ENCODE measurements at regions not wholly inside any gene's neighbourhood (a gene's known extent, or its start where the extent isn't known, plus 50 kb on each side); places are given as distances from the start of the nearest gene placed in this dataset.

- H3K4me3 ChIP-seq (replicated peaks; ENCODE audit: low read depth, low read length), result no peak overlapping the region
- no peak for TF ChIP-seq CTCF (IDR thresholded peaks at IDR 0.05; ENCODE audit: low read length, missing control alignments)
- no peak for DNase-seq (ENCODE audit: low read depth)
Observed at GRCh38 chr16:66304151-66304550, 62.3 kb upstream of the CDH5 start.

DNA sequence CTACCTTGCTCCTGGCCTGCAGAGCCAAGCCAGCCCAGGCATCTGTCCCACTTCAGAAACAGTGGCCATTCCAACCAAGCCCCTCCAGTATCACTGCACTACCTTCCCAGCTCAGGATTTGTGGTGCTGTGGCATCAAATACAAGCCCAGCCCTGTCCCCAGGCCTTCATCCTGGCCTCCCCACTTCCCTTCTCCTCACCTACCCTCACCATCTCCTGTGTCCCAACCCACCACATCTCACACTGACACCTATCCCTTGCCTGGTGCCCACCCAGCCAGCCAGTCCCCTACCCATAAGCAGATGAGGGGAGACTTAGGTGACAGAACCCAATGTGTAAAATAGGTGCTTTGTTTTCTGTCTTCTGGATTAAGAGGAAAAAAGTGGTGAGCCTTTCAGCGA is 66.0 kb upstream of the CDH5 start:
- no peak for DNase-seq (ENCODE audit: low read depth)
- H3K4me3 ChIP-seq (replicated peaks; ENCODE audit: low read depth, low read length), result no peak overlapping the region
- no peak for TF ChIP-seq CTCF (IDR thresholded peaks at IDR 0.05; ENCODE audit: low read length, missing control alignments)

DNA sequence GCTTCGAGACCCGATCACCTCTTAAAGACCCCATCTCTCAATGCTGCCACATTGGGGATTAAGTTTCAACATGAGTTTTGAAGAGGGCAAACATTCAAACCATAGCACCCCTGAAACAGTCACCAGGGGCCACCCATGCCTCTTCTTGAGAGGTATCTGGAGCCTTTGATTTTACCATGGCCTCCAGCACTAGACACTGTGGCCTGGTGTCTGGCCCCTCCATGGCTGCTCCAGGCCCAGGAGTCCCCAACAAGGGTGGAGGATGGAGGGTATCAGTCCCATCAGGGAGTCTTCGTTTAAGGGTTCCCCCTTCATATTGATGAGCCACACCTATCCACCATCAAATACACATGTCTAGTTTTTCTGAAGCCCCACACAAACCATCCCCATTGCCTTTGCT is 66.5 kb upstream of the CDH5 start:
- TF ChIP-seq CTCF (IDR thresholded peaks at IDR 0.05; ENCODE audit: low read length, missing control alignments), result no peak
- DNase-seq (ENCODE audit: low read depth), result no peak
- no peak overlapping the region for H3K4me3 ChIP-seq (replicated peaks; ENCODE audit: low read depth, low read length)

DNA sequence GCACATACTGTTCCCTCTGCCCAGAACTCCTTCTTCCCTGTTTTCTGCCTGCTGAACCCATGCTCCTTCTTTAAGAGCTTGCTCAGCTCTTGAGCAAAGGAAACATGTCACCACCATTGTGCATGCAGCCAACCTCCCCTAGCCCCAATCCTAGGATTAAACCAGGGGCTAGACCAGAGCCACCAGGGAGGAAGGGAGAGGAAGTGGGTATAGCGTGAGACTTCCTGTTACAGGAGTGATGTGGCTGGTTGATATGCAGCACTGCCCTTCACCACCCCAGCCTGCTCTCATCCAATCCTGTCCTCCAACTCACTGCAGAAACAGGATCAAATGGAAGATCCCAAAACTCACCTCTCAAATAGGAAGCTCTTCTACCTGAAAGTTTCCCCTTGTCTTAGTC is 67.1 kb upstream of the CDH5 start:
- H3K4me3 ChIP-seq (replicated peaks; ENCODE audit: low read depth, low read length), result no peak overlapping the region
- no peak for TF ChIP-seq CTCF (IDR thresholded peaks at IDR 0.05; ENCODE audit: low read length, missing control alignments)
- no peak for DNase-seq (ENCODE audit: low read depth)

DNA sequence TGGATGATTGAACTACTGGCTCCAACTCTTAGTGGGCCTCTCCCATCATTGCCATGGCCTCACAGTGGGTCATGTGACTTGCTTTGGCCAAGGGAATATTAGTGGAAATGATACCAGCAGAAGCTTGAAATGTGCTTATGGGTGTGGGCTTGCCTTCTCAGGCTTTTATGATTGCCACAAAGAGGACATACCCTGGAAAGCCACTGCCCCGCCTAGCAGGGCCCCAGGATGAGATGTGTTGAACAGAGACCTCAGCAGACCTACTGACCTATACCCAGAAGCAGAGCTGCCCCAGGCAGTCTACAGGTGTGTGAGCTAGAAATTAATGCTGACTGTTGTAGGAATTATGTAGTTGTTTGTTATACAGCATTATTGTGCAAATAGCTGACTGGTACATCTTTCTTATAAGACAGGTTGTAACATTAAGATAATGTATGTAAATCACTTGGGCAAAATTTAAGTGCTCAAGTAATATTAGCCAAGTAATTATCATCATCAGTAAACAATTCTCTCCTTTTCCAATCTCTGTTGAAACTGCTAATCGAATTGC is 67.8 kb upstream of the CDH5 start:
- no peak for DNase-seq (ENCODE audit: low read depth)
- H3K4me3 ChIP-seq (replicated peaks; ENCODE audit: low read depth, low read length), result no peak overlapping the region
- TF ChIP-seq CTCF (IDR thresholded peaks at IDR 0.05; ENCODE audit: low read length, missing control alignments), result no peak

GRCh38 chr16:66298006-66298405 is 68.5 kb upstream of the CDH5 start:
- TF ChIP-seq CTCF (IDR thresholded peaks at IDR 0.05; ENCODE audit: low read length, missing control alignments), result no peak
- H3K4me3 ChIP-seq (replicated peaks; ENCODE audit: low read depth, low read length), result no peak overlapping the region
- DNase-seq (ENCODE audit: low read depth), result no peak

- no peak for TF ChIP-seq CTCF (IDR thresholded peaks at IDR 0.05; ENCODE audit: low read length, missing control alignments)
- H3K4me3 ChIP-seq (replicated peaks; ENCODE audit: low read depth, low read length), result no peak overlapping the region
- no peak for DNase-seq (ENCODE audit: low read depth)
Observed at GRCh38 chr16:66296591-66296990, 69.9 kb upstream of the CDH5 start.
